ENCODE measurements at regions not wholly inside any gene's neighbourhood (a gene's known extent, or its start where the extent isn't known, plus 50 kb on each side); places are given as distances from the start of the nearest gene placed in this dataset.

DNA sequence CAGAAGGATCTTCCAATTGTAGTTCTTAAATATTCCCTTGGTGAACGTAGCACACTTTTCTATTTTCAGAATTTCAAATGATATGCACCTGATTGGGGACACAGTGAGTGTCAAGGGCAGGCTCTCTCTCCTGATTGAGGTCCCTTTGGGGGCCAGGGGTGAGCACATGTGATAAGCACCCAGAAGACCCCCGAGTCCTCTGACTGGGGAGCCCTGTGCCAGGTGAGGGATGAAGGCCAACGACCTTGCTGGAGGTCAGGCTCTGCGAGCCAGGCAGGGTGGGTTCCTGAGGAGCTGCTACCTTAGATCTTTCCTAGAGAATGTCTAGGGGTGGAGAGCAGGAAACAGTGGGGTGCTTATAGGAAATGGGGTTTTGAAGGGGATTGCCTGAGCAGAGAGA, 1253.9 kb downstream of the BRD1 start:
- TF ChIP-seq, protein P1, sequence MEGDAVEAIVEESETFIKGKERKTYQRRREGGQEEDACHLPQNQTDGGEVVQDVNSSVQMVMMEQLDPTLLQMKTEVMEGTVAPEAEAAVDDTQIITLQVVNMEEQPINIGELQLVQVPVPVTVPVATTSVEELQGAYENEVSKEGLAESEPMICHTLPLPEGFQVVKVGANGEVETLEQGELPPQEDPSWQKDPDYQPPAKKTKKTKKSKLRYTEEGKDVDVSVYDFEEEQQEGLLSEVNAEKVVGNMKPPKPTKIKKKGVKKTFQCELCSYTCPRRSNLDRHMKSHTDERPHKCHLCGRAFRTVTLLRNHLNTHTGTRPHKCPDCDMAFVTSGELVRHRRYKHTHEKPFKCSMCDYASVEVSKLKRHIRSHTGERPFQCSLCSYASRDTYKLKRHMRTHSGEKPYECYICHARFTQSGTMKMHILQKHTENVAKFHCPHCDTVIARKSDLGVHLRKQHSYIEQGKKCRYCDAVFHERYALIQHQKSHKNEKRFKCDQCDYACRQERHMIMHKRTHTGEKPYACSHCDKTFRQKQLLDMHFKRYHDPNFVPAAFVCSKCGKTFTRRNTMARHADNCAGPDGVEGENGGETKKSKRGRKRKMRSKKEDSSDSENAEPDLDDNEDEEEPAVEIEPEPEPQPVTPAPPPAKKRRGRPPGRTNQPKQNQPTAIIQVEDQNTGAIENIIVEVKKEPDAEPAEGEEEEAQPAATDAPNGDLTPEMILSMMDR (conservative IDR thresholded peaks at IDR 0.05; ENCODE audit: low read depth, low read length), result no peak
- no peak for TF ChIP-seq RFX5 (IDR thresholded peaks at IDR 0.05; ENCODE audit: low read depth, low read length)
- no peak for TF ChIP-seq RAD21 (IDR thresholded peaks at IDR 0.05; ENCODE audit: low read length)
- TF ChIP-seq MAFK (IDR thresholded peaks at IDR 0.05; ENCODE audit: low read depth, low read length), result no peak
- no peak for TF ChIP-seq RCOR1 (IDR thresholded peaks at IDR 0.05; ENCODE audit: insufficient replicate concordance, low read length)
- TF ChIP-seq, protein P2, sequence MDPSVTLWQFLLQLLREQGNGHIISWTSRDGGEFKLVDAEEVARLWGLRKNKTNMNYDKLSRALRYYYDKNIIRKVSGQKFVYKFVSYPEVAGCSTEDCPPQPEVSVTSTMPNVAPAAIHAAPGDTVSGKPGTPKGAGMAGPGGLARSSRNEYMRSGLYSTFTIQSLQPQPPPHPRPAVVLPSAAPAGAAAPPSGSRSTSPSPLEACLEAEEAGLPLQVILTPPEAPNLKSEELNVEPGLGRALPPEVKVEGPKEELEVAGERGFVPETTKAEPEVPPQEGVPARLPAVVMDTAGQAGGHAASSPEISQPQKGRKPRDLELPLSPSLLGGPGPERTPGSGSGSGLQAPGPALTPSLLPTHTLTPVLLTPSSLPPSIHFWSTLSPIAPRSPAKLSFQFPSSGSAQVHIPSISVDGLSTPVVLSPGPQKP (IDR thresholded peaks at IDR 0.05; ENCODE audit: borderline replicate concordance, low read depth, low read length), result no peak
- no peak for TF ChIP-seq POLR2A (IDR thresholded peaks at IDR 0.05; ENCODE audit: low read depth, low read length)
- TF ChIP-seq MAZ (IDR thresholded peaks at IDR 0.05; ENCODE audit: borderline replicate concordance, low read depth, low read length), result no peak

Data from IMR-90 (cell line).